22Rv1 (cell line): ENCODE measurements at regions not wholly inside any gene's neighbourhood (a gene's known extent, or its start where the extent isn't known, plus 50 kb on each side); places are given as distances from the start of the nearest gene placed in this dataset.

ENCODE experiments used
- ZFX ChIP-seq: fragments of 450-650 bp; IDR thresholded peaks from 2 replicates; pipeline ENCODE4 v1.6.1; 2017; ENCODE audit warnings: antibody characterized with exemption, borderline replicate concordance
- TF ChIP-seq, protein P1 (sequence below): fragments of 450-650 bp; IDR thresholded peaks from 2 replicates; pipeline ENCODE4 v1.5.1; 2017; ENCODE audit warnings: mild to moderate bottlenecking

- TF ChIP-seq, protein P1, sequence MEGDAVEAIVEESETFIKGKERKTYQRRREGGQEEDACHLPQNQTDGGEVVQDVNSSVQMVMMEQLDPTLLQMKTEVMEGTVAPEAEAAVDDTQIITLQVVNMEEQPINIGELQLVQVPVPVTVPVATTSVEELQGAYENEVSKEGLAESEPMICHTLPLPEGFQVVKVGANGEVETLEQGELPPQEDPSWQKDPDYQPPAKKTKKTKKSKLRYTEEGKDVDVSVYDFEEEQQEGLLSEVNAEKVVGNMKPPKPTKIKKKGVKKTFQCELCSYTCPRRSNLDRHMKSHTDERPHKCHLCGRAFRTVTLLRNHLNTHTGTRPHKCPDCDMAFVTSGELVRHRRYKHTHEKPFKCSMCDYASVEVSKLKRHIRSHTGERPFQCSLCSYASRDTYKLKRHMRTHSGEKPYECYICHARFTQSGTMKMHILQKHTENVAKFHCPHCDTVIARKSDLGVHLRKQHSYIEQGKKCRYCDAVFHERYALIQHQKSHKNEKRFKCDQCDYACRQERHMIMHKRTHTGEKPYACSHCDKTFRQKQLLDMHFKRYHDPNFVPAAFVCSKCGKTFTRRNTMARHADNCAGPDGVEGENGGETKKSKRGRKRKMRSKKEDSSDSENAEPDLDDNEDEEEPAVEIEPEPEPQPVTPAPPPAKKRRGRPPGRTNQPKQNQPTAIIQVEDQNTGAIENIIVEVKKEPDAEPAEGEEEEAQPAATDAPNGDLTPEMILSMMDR, result no peak
- TF ChIP-seq ZFX, result no peak
Measured at GRCh38 chr5:82666312-82666711, 388.2 kb upstream of the RPS23 start.
